ENCODE measurements at regions not wholly inside any gene's neighbourhood (a gene's known extent, or its start where the extent isn't known, plus 50 kb on each side); places are given as distances from the start of the nearest gene placed in this dataset.

GRCh38 chr7:45402480-45403218 is 171.5 kb upstream of the ADCY1 start:
- no peak overlapping the region for H3K27ac ChIP-seq
- Mint-ChIP-seq H3K4me1 (no peaks in the 10 kb centered on the region), H3K4me3 (no peak overlapping the region), H3K36me3 (no peaks in the 10 kb centered on the region), H3K27ac (no peak overlapping the region), H3K27me3 (ENCODE audit: insufficient read depth, low read depth) (peaks cover 2% of the 10 kb centered on the region), H3K9me3 (peaks cover 2% of the 10 kb centered on the region)
- no peak overlapping the region for H3K9ac ChIP-seq
- no peaks in the 10 kb centered on the region for H3K4me1 ChIP-seq
- H3K79me2 ChIP-seq (ENCODE audit: low read depth): no peaks in the 10 kb centered on the region
- no peaks in the 10 kb centered on the region for H3K27me3 ChIP-seq
- DNase-seq (ENCODE audit: low spot score): no peak
- TF ChIP-seq EZH2phosphoT487 (IDR thresholded peaks at IDR 0.05) (no peak), CTCF (IDR thresholded peaks at IDR 0.05) (no peak), EZH2 (IDR thresholded peaks at IDR 0.05) (no peak)
- no peaks in the 10 kb centered on the region for H3K9me3 ChIP-seq (ENCODE audit: low read depth)
- no peaks in the 10 kb centered on the region for H4K20me1 ChIP-seq (ENCODE audit: low read depth)
- H3F3A ChIP-seq (ENCODE audit: low read depth): no peaks in the 10 kb centered on the region
- no peak overlapping the region for H3K4me3 ChIP-seq
- no peak overlapping the region for H3K4me2 ChIP-seq
- H2AFZ ChIP-seq (replicated peaks): no peak overlapping the region
- H3K36me3 ChIP-seq: no peaks in the 10 kb centered on the region

GRCh38 chr7:45404622-45405021 is 169.5 kb upstream of the ADCY1 start:
- Histone ChIP-seq H3K4me2 (no peak overlapping the region), H3K9ac (no peak overlapping the region), H3K79me2 (ENCODE audit: low read depth) (no peaks in the 10 kb centered on the region), H3K27ac (no peak overlapping the region), H3F3A (ENCODE audit: low read depth) (no peaks in the 10 kb centered on the region), H3K36me3 (no peaks in the 10 kb centered on the region), H3K4me1 (no peaks in the 10 kb centered on the region), H3K9me3 (ENCODE audit: low read depth) (no peaks in the 10 kb centered on the region), H3K27me3 (no peaks in the 10 kb centered on the region), H3K4me3 (no peak overlapping the region), H4K20me1 (ENCODE audit: low read depth) (no peaks in the 10 kb centered on the region), H2AFZ (replicated peaks) (no peak overlapping the region)
- H3K4me3 Mint-ChIP-seq: no peak overlapping the region
- H3K36me3 Mint-ChIP-seq: no peaks in the 10 kb centered on the region
- peaks cover 7% of the 10 kb centered on the region for H3K27me3 Mint-ChIP-seq (ENCODE audit: insufficient read depth, low read depth)
- H3K4me1 Mint-ChIP-seq: no peaks in the 10 kb centered on the region
- DNase-seq (ENCODE audit: low spot score): no peak
- no peak for TF ChIP-seq EZH2 (IDR thresholded peaks at IDR 0.05)
- no peak for TF ChIP-seq EZH2phosphoT487 (IDR thresholded peaks at IDR 0.05)
- TF ChIP-seq CTCF (IDR thresholded peaks at IDR 0.05): no peak
- peaks cover 2% of the 10 kb centered on the region for H3K9me3 Mint-ChIP-seq
- H3K27ac Mint-ChIP-seq: no peak overlapping the region

- Mint-ChIP-seq H3K36me3 (no peaks in the 10 kb centered on the region), H3K27ac (no peak overlapping the region), H3K9me3 (peaks cover 4% of the 10 kb centered on the region), H3K27me3 (ENCODE audit: insufficient read depth, low read depth) (peaks cover 8% of the 10 kb centered on the region), H3K4me3 (no peak overlapping the region), H3K4me1 (no peaks in the 10 kb centered on the region)
- Histone ChIP-seq H3K27ac (no peak overlapping the region), H3K4me2 (no peak overlapping the region), H4K20me1 (ENCODE audit: low read depth) (no peaks in the 10 kb centered on the region), H3K9ac (no peak overlapping the region), H3K27me3 (no peaks in the 10 kb centered on the region), H3K9me3 (ENCODE audit: low read depth) (no peaks in the 10 kb centered on the region), H3F3A (ENCODE audit: low read depth) (no peaks in the 10 kb centered on the region), H3K4me3 (no peak overlapping the region), H2AFZ (replicated peaks) (peak overlapping the region; percentile 34), H3K36me3 (no peaks in the 10 kb centered on the region), H3K79me2 (ENCODE audit: low read depth) (no peaks in the 10 kb centered on the region), H3K4me1 (no peaks in the 10 kb centered on the region)
- DNase-seq (ENCODE audit: low spot score): peak; percentile 56
- TF ChIP-seq CTCF (IDR thresholded peaks at IDR 0.05): peak; percentile 47
- TF ChIP-seq EZH2phosphoT487 (IDR thresholded peaks at IDR 0.05): no peak
- TF ChIP-seq EZH2 (IDR thresholded peaks at IDR 0.05): no peak
These were observed 166.3 kb upstream of the ADCY1 start for GRCh38 chr7:45407730-45408408.

All from neural progenitor cell (in vitro differentiated cells).